HEK293 (cell line): ENCODE measurements at regions not wholly inside any gene's neighbourhood (a gene's known extent, or its start where the extent isn't known, plus 50 kb on each side); places are given as distances from the start of the nearest gene placed in this dataset.

Experiments used
- CTCF ChIP-seq: fragments of 450-650 bp; formaldehyde crosslinking; IDR thresholded peaks from 2 replicates; pipeline ENCODE4 v1.5.1; 2016; ENCODE audit warnings: missing biosample characterization, missing genetic modification characterization
- KLF16 ChIP-seq: fragments of 450-650 bp; formaldehyde crosslinking; IDR thresholded peaks from 2 replicates; pipeline ENCODE4 v1.5.1; 2017; ENCODE audit warnings: missing biosample characterization, missing genetic modification characterization
- SP2 ChIP-seq: fragments of 450-650 bp; formaldehyde crosslinking; IDR thresholded peaks from 2 replicates; pipeline ENCODE4 v1.5.1; 2016; ENCODE audit warnings: missing biosample characterization, missing genetic modification characterization
- YY1 ChIP-seq: fragments of 450-650 bp; formaldehyde crosslinking; IDR thresholded peaks from 2 replicates; pipeline ENCODE4 v1.5.1; 2018; ENCODE audit warnings: missing biosample characterization, missing genetic modification characterization
- ZFP69B ChIP-seq: fragments of 450-650 bp; formaldehyde crosslinking; IDR thresholded peaks from 2 replicates; pipeline ENCODE4 v1.5.1; 2016; ENCODE audit warnings: missing biosample characterization, missing genetic modification characterization
- ZNF211 ChIP-seq: fragments of 450-650 bp; formaldehyde crosslinking; IDR thresholded peaks from 2 replicates; pipeline ENCODE4 v1.5.1; 2016; ENCODE audit warnings: low read depth, missing biosample characterization, missing genetic modification characterization
- ZNF292 ChIP-seq: fragments of 450-650 bp; formaldehyde crosslinking; IDR thresholded peaks from 2 replicates; pipeline ENCODE4 v1.5.1; 2016; ENCODE audit warnings: low read depth, missing biosample characterization, missing genetic modification characterization, borderline replicate concordance
- ZNF335 ChIP-seq: fragments of 450-650 bp; formaldehyde crosslinking; conservative IDR thresholded peaks from 2 replicates; pipeline ENCODE4 v1.5.1; 2016; ENCODE audit warnings: missing biosample characterization, missing genetic modification characterization
- ZNF707 ChIP-seq: fragments of 450-650 bp; formaldehyde crosslinking; IDR thresholded peaks from 2 replicates; pipeline ENCODE4 v1.5.1; 2016; ENCODE audit warnings: missing biosample characterization, missing genetic modification characterization

- TF ChIP-seq KLF16 (tag by site-specific recombination) (no peak), ZFP69B (no peak), ZNF707 (no peak), ZNF335 (tag by site-specific recombination) (no peak), CTCF (tag by site-specific recombination) (no peak), YY1 (tag by site-specific recombination) (no peak), ZNF211 (tag by site-specific recombination) (no peak), ZNF292 (tag by site-specific recombination) (no peak), SP2 (tag by site-specific recombination) (no peak)
Measured at GRCh38 chr14:89669193-89669592, 252.2 kb upstream of the FOXN3 start.
